MCF 10A (cell line): ENCODE measurements at regions not wholly inside any gene's neighbourhood (a gene's known extent, or its start where the extent isn't known, plus 50 kb on each side); places are given as distances from the start of the nearest gene placed in this dataset.

Source experiments
- BruUV-seq: library from RNA; stranded (reverse); fragments of 400-500 nt; replicated peaks from 2 replicates; lab custom pipeline; 2021; lab: Mats Ljungman, UMichigan
- CTCF ChIA-PET: fragments of 300-600 bp; sonication (Branson Sonifier 250); formaldehyde crosslinking; extraction: SDS; loops from one replicate; lab custom pipeline; 2021; ENCODE audit warnings: antibody characterized with exemption, inconsistent platforms; lab: Yijun Ruan, JAX
- POLR2A ChIA-PET: fragments of 300-600, 350-650 bp; sonication (Branson Sonifier 250); formaldehyde crosslinking; extraction: SDS; loops from one replicate; lab custom pipeline; 2020; ENCODE audit warnings: antibody characterized with exemption, inconsistent platforms; lab: Yijun Ruan, JAX
- DNase-seq: peaks from one replicate; pipeline ENCODE4 v3.0.0-alpha.2; 2018; ENCODE audit not compliant: unreplicated experiment
- H3K27ac Mint-ChIP-seq: one replicate; pipeline ENCODE4 v1.8.0; 2022; ENCODE audit warnings: mild to moderate bottlenecking, low read depth, mixed read lengths; ENCODE audit not compliant: unreplicated experiment
- H3K27me3 Mint-ChIP-seq: one replicate; pipeline ENCODE4 v1.8.0; 2022; ENCODE audit warnings: mixed read lengths; ENCODE audit not compliant: insufficient read depth, unreplicated experiment
- H3K36me3 Mint-ChIP-seq: one replicate; pipeline ENCODE4 v1.8.0; 2022; ENCODE audit warnings: mild to moderate bottlenecking, moderate library complexity, mixed read lengths; ENCODE audit not compliant: insufficient read depth, unreplicated experiment
- H3K4me1 Mint-ChIP-seq: one replicate; pipeline ENCODE4 v1.8.0; 2022; ENCODE audit warnings: mixed read lengths; ENCODE audit not compliant: insufficient read depth, unreplicated experiment
- H3K4me3 Mint-ChIP-seq: one replicate; pipeline ENCODE4 v1.8.0; 2022; ENCODE audit warnings: mild to moderate bottlenecking, moderate library complexity, mixed read lengths; ENCODE audit not compliant: unreplicated experiment
- H3K9me3 Mint-ChIP-seq: one replicate; pipeline ENCODE4 v1.8.0; 2022; ENCODE audit warnings: mixed read lengths; ENCODE audit not compliant: unreplicated experiment
- intact Hi-C: fragments of 100-400 bp; cut with micrococcal nuclease; formaldehyde crosslinking; loops from 2 replicates; pipeline ENCODE4 v1.14.1; 2022
- TF ChIP-seq, protein P1 (sequence below): fragments of 200-600 bp; IDR thresholded peaks from one replicate; pipeline ENCODE4 v1.8.0; 2022; ENCODE audit warnings: antibody characterized with exemption, mild to moderate bottlenecking; ENCODE audit not compliant: unreplicated experiment

GRCh38 chr2:171227066-171227782 is 66.5 kb upstream of the TLK1 start:
- ChIA-PET POLR2A (interaction anchor here (0.8 kb wide), 1 partner anchor 22 kb away, joined by 3 read pairs; no protein-coding TSS in a partner anchor), CTCF (no interaction called here)
- intact Hi-C loops, result no loop called here
- Mint-ChIP-seq H3K4me3 (no peak overlapping the region), H3K4me1 (peaks cover 6% of the 10 kb centered on the region), H3K36me3 (no peaks in the 10 kb centered on the region), H3K27me3 (no peaks in the 10 kb centered on the region), H3K9me3 (no peaks in the 10 kb centered on the region), H3K27ac (no peak overlapping the region)
- TF ChIP-seq, protein P1, sequence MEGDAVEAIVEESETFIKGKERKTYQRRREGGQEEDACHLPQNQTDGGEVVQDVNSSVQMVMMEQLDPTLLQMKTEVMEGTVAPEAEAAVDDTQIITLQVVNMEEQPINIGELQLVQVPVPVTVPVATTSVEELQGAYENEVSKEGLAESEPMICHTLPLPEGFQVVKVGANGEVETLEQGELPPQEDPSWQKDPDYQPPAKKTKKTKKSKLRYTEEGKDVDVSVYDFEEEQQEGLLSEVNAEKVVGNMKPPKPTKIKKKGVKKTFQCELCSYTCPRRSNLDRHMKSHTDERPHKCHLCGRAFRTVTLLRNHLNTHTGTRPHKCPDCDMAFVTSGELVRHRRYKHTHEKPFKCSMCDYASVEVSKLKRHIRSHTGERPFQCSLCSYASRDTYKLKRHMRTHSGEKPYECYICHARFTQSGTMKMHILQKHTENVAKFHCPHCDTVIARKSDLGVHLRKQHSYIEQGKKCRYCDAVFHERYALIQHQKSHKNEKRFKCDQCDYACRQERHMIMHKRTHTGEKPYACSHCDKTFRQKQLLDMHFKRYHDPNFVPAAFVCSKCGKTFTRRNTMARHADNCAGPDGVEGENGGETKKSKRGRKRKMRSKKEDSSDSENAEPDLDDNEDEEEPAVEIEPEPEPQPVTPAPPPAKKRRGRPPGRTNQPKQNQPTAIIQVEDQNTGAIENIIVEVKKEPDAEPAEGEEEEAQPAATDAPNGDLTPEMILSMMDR, result no peak
- DNase-seq, result peak; percentile 6
- no TSS peak for BruUV-seq

- H3K27me3 Mint-ChIP-seq, result no peaks in the 10 kb centered on the region
- no peak overlapping the region for H3K27ac Mint-ChIP-seq
- H3K36me3 Mint-ChIP-seq, result no peaks in the 10 kb centered on the region
- no peak overlapping the region for H3K4me3 Mint-ChIP-seq
- no peaks in the 10 kb centered on the region for H3K9me3 Mint-ChIP-seq
- BruUV-seq, result no TSS peak
- intact Hi-C loops, result no loop called here
- TF ChIP-seq, protein P1, result no peak
- POLR2A ChIA-PET, result interaction anchor here (0.8 kb wide), 1 partner anchor 23 kb away, joined by 3 read pairs; no protein-coding TSS in a partner anchor
- peaks cover 6% of the 10 kb centered on the region for H3K4me1 Mint-ChIP-seq
- CTCF ChIA-PET, result interaction anchor here (0.6 kb wide), 1 partner anchor 36 kb away, joined by 3 read pairs; no protein-coding TSS in a partner anchor
- DNase-seq, result no peak
These were observed 65.8 kb upstream of the TLK1 start for GRCh38 chr2:171226461-171226860.

- H3K27ac Mint-ChIP-seq, result no peak overlapping the region
These were observed 65.3 kb upstream of the TLK1 start for GRCh38 chr2:171225989-171226388.

More at GRCh38 chr2:171225989-171226388, 65.3 kb upstream of the TLK1 start:
- TF ChIP-seq, protein P1, result no peak
- POLR2A ChIA-PET, result interaction anchor here (0.7 to 0.8 kb wide), 2 partner anchors 23 to 298 kb away, joined by 3 read pairs; no protein-coding TSS in a partner anchor
- Mint-ChIP-seq H3K36me3 (no peaks in the 10 kb centered on the region), H3K9me3 (no peaks in the 10 kb centered on the region), H3K4me3 (no peak overlapping the region), H3K4me1 (peaks cover 6% of the 10 kb centered on the region), H3K27me3 (no peaks in the 10 kb centered on the region)
- intact Hi-C loops, result no loop called here
- DNase-seq, result no peak
- CTCF ChIA-PET, result interaction anchor here (0.6 kb wide), 1 partner anchor 36 kb away, joined by 3 read pairs; no protein-coding TSS in a partner anchor
- no TSS peak for BruUV-seq
